Astrocyte (in vitro differentiated cells and primary cell): ENCODE measurements at regions not wholly inside any gene's neighbourhood (a gene's known extent, or its start where the extent isn't known, plus 50 kb on each side); places are given as distances from the start of the nearest gene placed in this dataset.

Experiments used
- EZH2 ChIP-seq: IDR thresholded peaks from 2 replicates; pipeline ENCODE4 v1.6.1; 2012; ENCODE audit warnings: mild to moderate bottlenecking, low read length, inconsistent platforms; ENCODE audit not compliant: insufficient read depth
- TF ChIP-seq, protein P1 (sequence below): IDR thresholded peaks from 2 replicates; pipeline ENCODE4 v1.5.1; 2011; ENCODE audit warnings: low read depth, mild to moderate bottlenecking, inconsistent platforms, low read length, moderate library complexity; ENCODE audit not compliant: insufficient read depth

DNA sequence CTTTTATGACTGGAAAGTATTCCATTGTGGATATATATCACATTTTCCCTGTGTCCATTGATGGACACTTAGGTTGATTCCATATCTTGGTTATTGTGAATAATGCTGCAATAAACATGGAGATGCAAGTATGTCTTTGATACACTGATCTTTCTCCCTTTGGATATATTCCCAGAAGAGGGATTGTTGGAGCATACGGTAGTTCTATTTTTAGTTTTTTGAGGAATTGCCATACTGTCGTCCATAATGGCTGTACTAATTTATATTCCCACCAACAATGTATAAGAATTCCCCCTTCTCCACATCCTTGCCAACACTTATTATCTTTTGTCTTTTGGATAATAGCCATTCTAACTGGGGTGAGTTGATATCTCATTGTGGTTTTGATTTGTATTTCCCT is 54.9 kb upstream of the PITX1 start:
- TF ChIP-seq, protein P1, sequence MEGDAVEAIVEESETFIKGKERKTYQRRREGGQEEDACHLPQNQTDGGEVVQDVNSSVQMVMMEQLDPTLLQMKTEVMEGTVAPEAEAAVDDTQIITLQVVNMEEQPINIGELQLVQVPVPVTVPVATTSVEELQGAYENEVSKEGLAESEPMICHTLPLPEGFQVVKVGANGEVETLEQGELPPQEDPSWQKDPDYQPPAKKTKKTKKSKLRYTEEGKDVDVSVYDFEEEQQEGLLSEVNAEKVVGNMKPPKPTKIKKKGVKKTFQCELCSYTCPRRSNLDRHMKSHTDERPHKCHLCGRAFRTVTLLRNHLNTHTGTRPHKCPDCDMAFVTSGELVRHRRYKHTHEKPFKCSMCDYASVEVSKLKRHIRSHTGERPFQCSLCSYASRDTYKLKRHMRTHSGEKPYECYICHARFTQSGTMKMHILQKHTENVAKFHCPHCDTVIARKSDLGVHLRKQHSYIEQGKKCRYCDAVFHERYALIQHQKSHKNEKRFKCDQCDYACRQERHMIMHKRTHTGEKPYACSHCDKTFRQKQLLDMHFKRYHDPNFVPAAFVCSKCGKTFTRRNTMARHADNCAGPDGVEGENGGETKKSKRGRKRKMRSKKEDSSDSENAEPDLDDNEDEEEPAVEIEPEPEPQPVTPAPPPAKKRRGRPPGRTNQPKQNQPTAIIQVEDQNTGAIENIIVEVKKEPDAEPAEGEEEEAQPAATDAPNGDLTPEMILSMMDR: no peak
- no peak for TF ChIP-seq EZH2
